HepG2 (cell line): ENCODE measurements at regions not wholly inside any gene's neighbourhood (a gene's known extent, or its start where the extent isn't known, plus 50 kb on each side); places are given as distances from the start of the nearest gene placed in this dataset.

Experiments
- ATAC-seq: fragments of 200-7000 bp; cut with Tn5 transposase; 3 replicates; pipeline ENCODE4 v1.9.1; 2020; ENCODE audit warnings: mild to moderate bottlenecking, moderate library complexity
- BruUV-seq: library from RNA; stranded (reverse); fragments of 400-500 nt; replicated peaks from 2 replicates; lab custom pipeline; 2021; lab: Mats Ljungman, UMichigan
- CTCF ChIA-PET: fragments of 300-600 bp; formaldehyde crosslinking; extraction: SDS; loops from one replicate; lab custom pipeline; 2021; ENCODE audit warnings: low total read pairs, inconsistent platforms, low intra/inter-chr PET ratio; lab: Yijun Ruan, JAX
- POLR2A ChIA-PET: fragments of 350-600 bp; sonication (Branson Sonifier 250); formaldehyde crosslinking; loops from one replicate; lab custom pipeline; 2020; ENCODE audit warnings: antibody characterized with exemption, inconsistent platforms; lab: Yijun Ruan, JAX
- DNase-seq: peaks from one replicate; pipeline ENCODE4 v3.0.0-alpha.2; 2015; ENCODE audit warnings: low spot score
- FAIRE-seq: peaks from 3 replicates; lab custom pipeline; 2011; peaks lifted over from hg19 to GRCh38; lab: Jason Lieb, UNC
- H2AFZ ChIP-seq: one replicate; pipeline ENCODE4 v1.6.1; 2011; ENCODE audit warnings: low read length, inconsistent platforms
- H3K27ac ChIP-seq: fragments of 300-600 bp; 3 replicates; pipeline ENCODE4 v1.8.0; 2011; ENCODE audit warnings: mixed run types, mild to moderate bottlenecking, mixed read lengths, low read length, inconsistent platforms; ENCODE audit not compliant: insufficient read depth; ENCODE audit errors: extremely low read length
- H3K27me3 ChIP-seq, 2 experiments: fragments of 200-600 bp in 1 of 2; 2 replicates in 1 of 2; 3 replicates in 1 of 2; pipeline versions ENCODE4 v1.6.0 to v1.8.0; 2011; ENCODE audit warnings: low read length in 2 of 2, mild to moderate bottlenecking in 2 of 2, moderate library complexity in 2 of 2, inconsistent platforms in 1 of 2; ENCODE audit not compliant: insufficient read depth in 2 of 2, control insufficient read depth in 1 of 2
- H3K36me3 ChIP-seq, 2 experiments: fragments of 200-600 bp in 1 of 2; replicated peaks in 1 of 2; 2 replicates in 1 of 2; 3 replicates in 1 of 2; pipeline versions ENCODE4 v1.5.1 to v1.8.0; 2011; ENCODE audit warnings: low read length in 2 of 2, inconsistent platforms in 1 of 2; ENCODE audit not compliant: insufficient read depth in 2 of 2, control insufficient read depth in 1 of 2
- H3K4me1 ChIP-seq: 2 replicates; pipeline ENCODE4 v1.5.1; 2012; ENCODE audit warnings: low read length, inconsistent platforms; ENCODE audit not compliant: insufficient read depth
- H3K4me2 ChIP-seq: 2 replicates; pipeline ENCODE4 v1.6.0; 2011; ENCODE audit warnings: low read depth, low read length, inconsistent platforms
- H3K4me3 ChIP-seq, 3 experiments: fragments of 200-600 bp in 1 of 3; sonication (generic), shearing (Covaris generic) in 1 of 3; replicated peaks in 1 of 3; 2 replicates each; pipeline ENCODE4 v1.5.1; 2011 to 2016; ENCODE audit warnings: low read length in 3 of 3, inconsistent platforms in 2 of 3, low read depth in 2 of 3, mild to moderate bottlenecking in 2 of 3, control low read depth in 1 of 3, mixed read lengths in 1 of 3; ENCODE audit not compliant: insufficient read depth in 1 of 3
- H3K79me2 ChIP-seq: one replicate; pipeline ENCODE4 v1.6.1; 2011; ENCODE audit warnings: low read length, inconsistent platforms; ENCODE audit not compliant: insufficient read depth
- H3K9ac ChIP-seq: 2 replicates; pipeline ENCODE4 v1.6.0; 2011; ENCODE audit warnings: mild to moderate bottlenecking, low read depth, low read length, inconsistent platforms; ENCODE audit not compliant: insufficient read depth
- H3K9me3 ChIP-seq: 2 replicates; pipeline ENCODE4 v1.5.1; 2012; ENCODE audit warnings: mild to moderate bottlenecking, low read length
- H4K20me1 ChIP-seq: 2 replicates; pipeline ENCODE4 v1.6.0; 2011; ENCODE audit warnings: inconsistent platforms, mild to moderate bottlenecking, low read length, moderate library complexity; ENCODE audit not compliant: insufficient read depth
- CHD2 ChIP-seq: IDR thresholded peaks from 2 replicates; pipeline ENCODE4 v1.6.1; 2011; ENCODE audit warnings: low read depth, low read length, improper control_type of control experiment
- CREB1 ChIP-seq, 2 experiments: fragments of 450-650 bp in 1 of 2; IDR thresholded peaks; 2 replicates each; pipeline ENCODE4 v1.6.1; 2016 to 2017; ENCODE audit warnings: control low read depth in 1 of 2, mild to moderate bottlenecking in 1 of 2, missing compliant biosample characterization in 1 of 2, missing genetic modification characterization in 1 of 2
- EP300 ChIP-seq, 3 experiments: sonication (generic) in 1 of 3; formaldehyde crosslinking in 1 of 3; IDR thresholded peaks; 2 replicates each; pipeline versions ENCODE4 v1.5.1 to v1.6.1; 2011 to 2020; ENCODE audit warnings: low read depth in 2 of 3, low read length in 2 of 3, borderline replicate concordance in 1 of 3, improper control_type of control experiment in 1 of 3, mild to moderate bottlenecking in 1 of 3, missing genetic modification reagents in 1 of 3, moderate library complexity in 1 of 3
- FOXP1 ChIP-seq, 2 experiments: fragments of 450-650 bp in 1 of 2; IDR thresholded peaks; 2 replicates each; pipeline ENCODE4 v1.6.1; 2017 to 2018; ENCODE audit warnings: antibody characterized with exemption in 1 of 2
- NR2F2 ChIP-seq: IDR thresholded peaks from 2 replicates; pipeline ENCODE4 v1.6.1; 2012; ENCODE audit warnings: low read depth, inconsistent platforms, borderline replicate concordance
- RARG ChIP-seq: sonication (generic); formaldehyde crosslinking; IDR thresholded peaks from 2 replicates; pipeline ENCODE4 v1.4.0; 2020; ENCODE audit warnings: low read depth, mild to moderate bottlenecking, missing genetic modification reagents
- RBFOX2 ChIP-seq: fragments of 200-400 bp; formaldehyde crosslinking; IDR thresholded peaks from 2 replicates; pipeline ENCODE4 v1.6.1; 2017; ENCODE audit warnings: low read depth, mild to moderate bottlenecking, low read length
- SOX6 ChIP-seq, 2 experiments: fragments of 450-650 bp in 1 of 2; sonication (generic) in 1 of 2; formaldehyde crosslinking in 1 of 2; IDR thresholded peaks; 2 replicates each; pipeline versions ENCODE4 v1.4.0 to v1.6.1; 2017 to 2020; ENCODE audit warnings: antibody characterized with exemption in 1 of 2, mild to moderate bottlenecking in 1 of 2, missing genetic modification reagents in 1 of 2
- SRY ChIP-seq: sonication (generic); formaldehyde crosslinking; IDR thresholded peaks from 2 replicates; pipeline ENCODE4 v1.8.0; 2022; ENCODE audit warnings: mild to moderate bottlenecking, missing genetic modification reagents
- ZSCAN22 ChIP-seq: sonication (generic); formaldehyde crosslinking; IDR thresholded peaks from 2 replicates; pipeline ENCODE4 v1.4.0; 2020; ENCODE audit warnings: mild to moderate bottlenecking, missing genetic modification reagents
- WGBS: methylation state at CpG from one replicate; pipeline ENCODE4 v1.1.6; 2017; ENCODE audit warnings: low lambda C conversion rate; 5-methylcytosine and 5-hydroxymethylcytosine counted together
- in situ Hi-C: cut with HindIII; loops from 2 replicates; pipeline ENCODE4 v1.10.0; 2017; ENCODE audit warnings: low pct_unique_long_range_greater_than_20kb; ENCODE audit not compliant: extremely low pct_ligation_motif_present
- intact Hi-C: fragments of 100-400 bp; cut with micrococcal nuclease; formaldehyde crosslinking; loops from one replicate; pipeline ENCODE4 v1.10.0; 2022; ENCODE audit not compliant: unreplicated experiment

GRCh38 chr18:59763541-59764136 is 66.4 kb upstream of the CCBE1 start (continued):
- TF ChIP-seq SOX6 (IDR thresholded peaks at IDR 0.05) (no peak), SOX6 (CRISPR knock-in tag; IDR thresholded peaks at IDR 0.05) (no peak), RBFOX2 (no peak), EP300 (IDR thresholded peaks at IDR 0.05; ENCODE audit: low read depth in 2 of 2, low read length in 2 of 2) (no peak), EP300 (CRISPR knock-in tag; IDR thresholded peaks at IDR 0.05; ENCODE audit: borderline replicate concordance) (no peak), SRY (CRISPR knock-in tag) (no peak), FOXP1 (IDR thresholded peaks at IDR 0.05) (no peak), FOXP1 (CRISPR knock-in tag; IDR thresholded peaks at IDR 0.05) (no peak), NR2F2 (no peak), CHD2 (no peak), RARG (CRISPR knock-in tag) (no peak)

GRCh38 chr18:59760619-59761600 is 63.7 kb upstream of the CCBE1 start:
- in situ Hi-C loops (no loop called here), intact Hi-C loops (no loop called here)
- ATAC-seq (no peak), FAIRE-seq (no peak), DNase-seq (no peak)
- H3K4me3 ChIP-seq, result no peak overlapping the region
- WGBS, result 15% methylated on average over 11 of the region's 11 CpGs
- H3K27me3 ChIP-seq, result no peaks in the 10 kb centered on the region
- H3K9ac ChIP-seq, result no peak overlapping the region
- H3K27ac ChIP-seq, result no peak overlapping the region
- no peak overlapping the region for H3K4me2 ChIP-seq
- no TSS peak for BruUV-seq
- no peaks in the 10 kb centered on the region for H3K4me1 ChIP-seq
- no peaks in the 10 kb centered on the region for H4K20me1 ChIP-seq
- no peaks in the 10 kb centered on the region for H3K36me3 ChIP-seq
- no peaks in the 10 kb centered on the region for H3K79me2 ChIP-seq
- ChIA-PET CTCF (no interaction called here), POLR2A (no interaction called here)
- no peak overlapping the region for H2AFZ ChIP-seq
- peak; percentile 52 for TF ChIP-seq CREB1 (IDR thresholded peaks at IDR 0.05)
- no peak for TF ChIP-seq CREB1 (CRISPR knock-in tag; IDR thresholded peaks at IDR 0.05)
- TF ChIP-seq ZSCAN22 (CRISPR knock-in tag), result no peak
- H3K9me3 ChIP-seq, result no peaks in the 10 kb centered on the region
